Pancreas (tissue), 10 donors: ENCODE measurements at regions not wholly inside any gene's neighbourhood (a gene's known extent, or its start where the extent isn't known, plus 50 kb on each side); places are given as distances from the start of the nearest gene placed in this dataset.

Source experiments
- ATAC-seq, 4 donors: fragments of 200-7000 bp; cut with Tn5 transposase; one replicate each; pipeline versions ENCODE4 v1.8.0 to v1.9.1; 2020; ENCODE audit warnings: mild to moderate bottlenecking in 4 of 4, moderate library complexity in 4 of 4
- DNase-seq, 6 donors: peaks; one replicate each; pipeline ENCODE4 v3.0.0-alpha.2; 2020
- FAIRE-seq: peaks from 2 replicates; lab custom pipeline; 2012; peaks lifted over from hg19 to GRCh38; lab: Jason Lieb, UNC
- H3K27ac ChIP-seq, 4 donors: fragments of 200-600 bp; sonication (generic); 1 replicate in 3 of 4; 2 replicates in 1 of 4; pipeline versions ENCODE4 v1.5.0 to v1.8.0; 2020
- H3K27me3 ChIP-seq, 4 donors: fragments of 200-600 bp; one replicate each; pipeline ENCODE4 v1.8.0; 2021
- H3K36me3 ChIP-seq, 3 donors: fragments of 200-600 bp; sonication (generic) in 1 of 3; one replicate each; pipeline versions ENCODE4 v1.5.0 to v1.8.0; 2020 to 2021
- H3K4me1 ChIP-seq, 3 donors: fragments of 200-600 bp; one replicate each; pipeline ENCODE4 v1.8.0; 2021
- H3K4me3 ChIP-seq, 4 donors: fragments of 200-600 bp; sonication (generic) in 2 of 4; one replicate each; pipeline versions ENCODE4 v1.5.0 to v1.8.0; 2020 to 2021
- H3K9me3 ChIP-seq, 4 donors: fragments of 200-600 bp; one replicate each; pipeline ENCODE4 v1.8.0; 2021
- WGBS, 2 donors: extraction: QIAGEN DNeasy Blood & Tissue Kit; methylation state at CpG; one replicate each; pipeline ENCODE4 v1.1.7; 2013; 5-methylcytosine and 5-hydroxymethylcytosine counted together
- intact Hi-C, 3 donors: fragments of 100-400 bp; cut with DNase I; formaldehyde crosslinking; loops; one replicate each; pipeline versions ENCODE4 v1.11.1 to v1.14.2; 2022
- TF ChIP-seq, protein P1 (sequence below), 4 donors: fragments of 200-600 bp; sonication (generic) in 3 of 4; IDR thresholded peaks; one replicate each; pipeline versions ENCODE4 v1.5.0 to v1.8.0; 2021; ENCODE audit warnings: antibody characterized with exemption in 4 of 4
- donor health status: healthy with polysubstance abuse.
- donor health status: DM: no; HTN: no; CAD: no; lungs with moderate emphysema.
- donor health status: DM: no; HTN: no; CAD: no.
- donor health status: control.
- donor health status: control.
- donor health status: Bipolar disorder and iron deficiency.
- donor health status: DM: yes; HTN: yes; CAD: no.
- donor health status: DM: no; HTN: no; CAD: no.
- donor health status: DM: no; HTN: no; CAD: no.
- donor health status: DM: yes; HTN: yes; CAD: no.

- WGBS, 2 donors = 89 to 93% methylated on average over 7 of the region's 7 CpGs
- H3K4me3 ChIP-seq = no peak overlapping the region
- H3K27ac ChIP-seq = no peak overlapping the region
- no peaks in the 10 kb centered on the region for H3K9me3 ChIP-seq
- TF ChIP-seq, protein P1, sequence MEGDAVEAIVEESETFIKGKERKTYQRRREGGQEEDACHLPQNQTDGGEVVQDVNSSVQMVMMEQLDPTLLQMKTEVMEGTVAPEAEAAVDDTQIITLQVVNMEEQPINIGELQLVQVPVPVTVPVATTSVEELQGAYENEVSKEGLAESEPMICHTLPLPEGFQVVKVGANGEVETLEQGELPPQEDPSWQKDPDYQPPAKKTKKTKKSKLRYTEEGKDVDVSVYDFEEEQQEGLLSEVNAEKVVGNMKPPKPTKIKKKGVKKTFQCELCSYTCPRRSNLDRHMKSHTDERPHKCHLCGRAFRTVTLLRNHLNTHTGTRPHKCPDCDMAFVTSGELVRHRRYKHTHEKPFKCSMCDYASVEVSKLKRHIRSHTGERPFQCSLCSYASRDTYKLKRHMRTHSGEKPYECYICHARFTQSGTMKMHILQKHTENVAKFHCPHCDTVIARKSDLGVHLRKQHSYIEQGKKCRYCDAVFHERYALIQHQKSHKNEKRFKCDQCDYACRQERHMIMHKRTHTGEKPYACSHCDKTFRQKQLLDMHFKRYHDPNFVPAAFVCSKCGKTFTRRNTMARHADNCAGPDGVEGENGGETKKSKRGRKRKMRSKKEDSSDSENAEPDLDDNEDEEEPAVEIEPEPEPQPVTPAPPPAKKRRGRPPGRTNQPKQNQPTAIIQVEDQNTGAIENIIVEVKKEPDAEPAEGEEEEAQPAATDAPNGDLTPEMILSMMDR (IDR thresholded peaks at IDR 0.05) = no peak
- DNase-seq (no peak), FAIRE-seq (no peak), ATAC-seq (no peak)
- no peaks in the 10 kb centered on the region for H3K36me3 ChIP-seq
- peaks cover 0 to 12% (median 9%) of the 10 kb centered on the region in 3 donors for H3K4me1 ChIP-seq
- H3K27me3 ChIP-seq = no peaks in the 10 kb centered on the region
- intact Hi-C loops = no loop called here
Observed at GRCh38 chr6:139530561-139530960, 156.1 kb upstream of the CITED2 start.

DNA sequence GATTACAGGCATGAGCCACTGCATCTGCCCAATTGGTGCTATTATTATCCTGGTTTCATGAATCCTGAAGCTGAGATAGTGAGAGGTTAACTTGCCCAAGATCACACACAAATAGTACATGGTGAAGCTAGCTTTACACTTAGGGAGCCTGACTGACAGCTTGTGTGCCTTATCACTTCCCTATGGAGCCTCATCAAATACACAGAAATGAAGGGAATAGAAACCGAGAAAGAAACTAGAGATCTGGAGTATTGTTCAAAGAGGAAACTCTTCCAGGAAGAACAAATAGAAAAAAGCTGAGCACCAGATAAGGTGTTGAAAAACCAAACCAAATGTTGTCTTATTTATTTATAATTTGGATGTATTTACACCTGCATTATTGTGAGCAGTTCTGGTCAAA lies 155.0 kb upstream of the CITED2 start:
- no peak for DNase-seq
- H3K4me1 ChIP-seq = peaks cover 0 to 12% (median 9%) of the 10 kb centered on the region in 3 donors
- H3K27me3 ChIP-seq = no peaks in the 10 kb centered on the region
- no peak overlapping the region for H3K27ac ChIP-seq
- no peak for FAIRE-seq
- H3K4me3 ChIP-seq = no peak overlapping the region
- ATAC-seq = no peak
- intact Hi-C loops = no loop called here
- H3K9me3 ChIP-seq = no peaks in the 10 kb centered on the region
- WGBS, 2 donors = 50 to 54% methylated on average over 1 of the region's 1 CpG
- TF ChIP-seq, protein P1 (IDR thresholded peaks at IDR 0.05) = no peak
- no peaks in the 10 kb centered on the region for H3K36me3 ChIP-seq

DNA sequence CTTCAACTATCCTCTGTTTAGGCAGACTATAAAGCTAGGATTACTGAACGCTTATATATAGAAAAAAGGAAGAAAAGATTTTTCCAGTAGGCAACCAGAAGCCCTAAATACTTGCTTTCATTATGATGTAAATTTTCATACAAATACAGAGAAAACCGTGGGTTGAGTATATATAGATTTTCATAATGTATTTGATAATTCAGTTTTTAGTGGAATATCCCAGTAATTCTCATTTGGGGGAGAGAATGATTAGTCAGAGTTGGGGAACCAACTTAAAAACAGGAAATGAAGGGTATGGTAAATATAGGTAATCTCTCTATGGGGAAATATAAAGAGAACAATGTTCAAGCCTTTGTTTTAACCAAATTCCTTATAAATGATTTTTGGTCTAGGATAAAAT lies 154.0 kb upstream of the CITED2 start:
- DNase-seq = no peak
- intact Hi-C loops = no loop called here
- H3K9me3 ChIP-seq = no peaks in the 10 kb centered on the region
- H3K36me3 ChIP-seq = no peaks in the 10 kb centered on the region
- H3K4me3 ChIP-seq = no peak overlapping the region
- WGBS, 2 donors = 92 to 99% methylated on average over 2 of the region's 2 CpGs
- H3K4me1 ChIP-seq = peaks cover 0 to 7% (median 5%) of the 10 kb centered on the region in 3 donors
- H3K27ac ChIP-seq = no peak overlapping the region
- TF ChIP-seq, protein P1 (IDR thresholded peaks at IDR 0.05) = no peak
- FAIRE-seq = no peak
- ATAC-seq = no peak
- H3K27me3 ChIP-seq = no peaks in the 10 kb centered on the region

DNA sequence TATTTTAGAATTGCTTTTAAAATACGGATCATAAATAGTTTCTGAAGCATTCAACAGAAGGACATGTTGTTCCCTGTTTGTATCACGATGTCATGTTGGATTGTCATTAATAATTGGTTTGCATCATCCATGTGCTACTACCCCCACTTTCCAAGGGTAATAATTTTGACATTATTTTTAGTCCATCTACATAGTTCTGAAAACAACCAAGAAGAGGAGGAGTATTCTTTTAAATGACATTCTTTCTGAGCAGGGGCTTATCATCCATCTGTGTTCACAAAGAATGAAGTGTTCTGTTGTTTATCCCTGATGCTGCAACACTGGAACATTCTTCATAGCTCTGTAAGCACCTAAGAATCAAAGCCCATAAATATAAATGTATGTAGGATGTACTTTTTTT lies 151.0 kb upstream of the CITED2 start:
- 68 to 75% methylated on average over 2 of the region's 2 CpGs for WGBS, 2 donors
- FAIRE-seq (no peak), ATAC-seq (no peak), DNase-seq (no peak)
- TF ChIP-seq, protein P1 (IDR thresholded peaks at IDR 0.05) = no peak
- H3K27me3 ChIP-seq = no peaks in the 10 kb centered on the region
- H3K9me3 ChIP-seq = no peaks in the 10 kb centered on the region
- intact Hi-C loops = no loop called here
- no peaks in the 10 kb centered on the region for H3K36me3 ChIP-seq
- H3K4me1 ChIP-seq = no peaks in the 10 kb centered on the region
- H3K4me3 ChIP-seq = no peak overlapping the region
- no peak overlapping the region for H3K27ac ChIP-seq

GRCh38 chr6:139523986-139524385 lies 149.5 kb upstream of the CITED2 start:
- Histone ChIP-seq H3K9me3 (no peaks in the 10 kb centered on the region), H3K36me3 (no peaks in the 10 kb centered on the region), H3K4me1 (no peaks in the 10 kb centered on the region), H3K4me3 (no peak overlapping the region), H3K27ac (no peak overlapping the region), H3K27me3 (no peaks in the 10 kb centered on the region)
- FAIRE-seq = no peak
- no peak for DNase-seq
- intact Hi-C loops = no loop called here
- TF ChIP-seq, protein P1 (IDR thresholded peaks at IDR 0.05) = no peak
- ATAC-seq = no peak
- 91 to 96% methylated on average over 2 of the region's 2 CpGs for WGBS, 2 donors
